ENCODE measurements at regions not wholly inside any gene's neighbourhood (a gene's known extent, or its start where the extent isn't known, plus 50 kb on each side); places are given as distances from the start of the nearest gene placed in this dataset.

DNA sequence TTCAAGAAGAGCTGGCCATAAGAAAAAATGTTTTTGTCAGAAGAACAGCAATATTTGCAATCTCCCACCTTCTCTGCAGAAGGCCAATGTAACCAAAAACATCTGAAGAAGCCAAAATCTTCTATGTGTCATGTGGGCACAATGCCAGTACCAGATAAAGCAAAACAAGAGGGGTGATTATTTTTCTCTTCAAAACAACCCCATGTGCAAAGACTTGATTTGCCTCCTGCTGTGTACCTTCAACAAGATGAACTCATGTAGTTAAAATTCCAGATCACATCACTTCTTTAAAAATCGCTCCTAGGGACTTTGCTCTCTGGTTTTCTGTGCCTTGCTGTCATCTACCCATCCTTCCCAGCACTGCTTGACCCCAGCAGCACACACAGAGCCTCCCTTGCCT is 134.0 kb upstream of the MAP3K1 start:
- TF ChIP-seq, protein P1, sequence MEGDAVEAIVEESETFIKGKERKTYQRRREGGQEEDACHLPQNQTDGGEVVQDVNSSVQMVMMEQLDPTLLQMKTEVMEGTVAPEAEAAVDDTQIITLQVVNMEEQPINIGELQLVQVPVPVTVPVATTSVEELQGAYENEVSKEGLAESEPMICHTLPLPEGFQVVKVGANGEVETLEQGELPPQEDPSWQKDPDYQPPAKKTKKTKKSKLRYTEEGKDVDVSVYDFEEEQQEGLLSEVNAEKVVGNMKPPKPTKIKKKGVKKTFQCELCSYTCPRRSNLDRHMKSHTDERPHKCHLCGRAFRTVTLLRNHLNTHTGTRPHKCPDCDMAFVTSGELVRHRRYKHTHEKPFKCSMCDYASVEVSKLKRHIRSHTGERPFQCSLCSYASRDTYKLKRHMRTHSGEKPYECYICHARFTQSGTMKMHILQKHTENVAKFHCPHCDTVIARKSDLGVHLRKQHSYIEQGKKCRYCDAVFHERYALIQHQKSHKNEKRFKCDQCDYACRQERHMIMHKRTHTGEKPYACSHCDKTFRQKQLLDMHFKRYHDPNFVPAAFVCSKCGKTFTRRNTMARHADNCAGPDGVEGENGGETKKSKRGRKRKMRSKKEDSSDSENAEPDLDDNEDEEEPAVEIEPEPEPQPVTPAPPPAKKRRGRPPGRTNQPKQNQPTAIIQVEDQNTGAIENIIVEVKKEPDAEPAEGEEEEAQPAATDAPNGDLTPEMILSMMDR (IDR thresholded peaks at IDR 0.05): no peak
- no peak for TF ChIP-seq POLR2A (IDR thresholded peaks at IDR 0.05)
- TF ChIP-seq POLR2AphosphoS5 (IDR thresholded peaks at IDR 0.05): no peak
- TF ChIP-seq EP300 (IDR thresholded peaks at IDR 0.05): no peak

All from suprapubic skin (tissue), 4 donors.